NCI-H1694 (cell line): ENCODE measurements at regions not wholly inside any gene's neighbourhood (a gene's known extent, or its start where the extent isn't known, plus 50 kb on each side); places are given as distances from the start of the nearest gene placed in this dataset.
"Not testable (repeated sequence)": the region's sequence is repeated elsewhere in the genome, so short reads cannot be mapped to it uniquely, and the experiment has no call there.

ENCODE experiments used
- DNase-seq: peaks from one replicate; lab custom pipeline; 2025; lab: John Stamatoyannopoulos, UW

- DNase-seq = no peak
Observed at GRCh38 chr5:23235246-23235645, 272.2 kb upstream of the PRDM9 start.

DNA sequence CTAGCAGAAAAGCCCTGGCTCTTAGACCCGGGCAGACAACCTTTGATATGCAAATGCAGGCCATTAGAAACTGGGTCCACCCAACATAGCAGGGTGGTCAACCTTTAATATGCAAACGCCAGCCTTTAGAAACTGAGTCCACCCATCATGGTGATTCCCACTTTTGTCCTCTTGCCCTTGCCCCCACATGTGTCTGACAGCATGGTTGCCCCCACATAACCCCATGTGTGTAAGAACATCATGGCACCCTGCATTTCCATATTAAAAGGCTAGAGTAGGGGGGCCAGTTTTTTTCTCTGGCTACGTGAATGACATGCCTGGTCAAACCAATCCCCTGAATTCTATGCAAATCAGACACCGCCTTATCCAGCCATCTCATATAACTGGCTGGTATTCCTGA is 273.2 kb upstream of the PRDM9 start:
- no peak for DNase-seq

- DNase-seq = no peak
Observed at GRCh38 chr5:23223846-23224245, 283.6 kb upstream of the PRDM9 start.

DNA sequence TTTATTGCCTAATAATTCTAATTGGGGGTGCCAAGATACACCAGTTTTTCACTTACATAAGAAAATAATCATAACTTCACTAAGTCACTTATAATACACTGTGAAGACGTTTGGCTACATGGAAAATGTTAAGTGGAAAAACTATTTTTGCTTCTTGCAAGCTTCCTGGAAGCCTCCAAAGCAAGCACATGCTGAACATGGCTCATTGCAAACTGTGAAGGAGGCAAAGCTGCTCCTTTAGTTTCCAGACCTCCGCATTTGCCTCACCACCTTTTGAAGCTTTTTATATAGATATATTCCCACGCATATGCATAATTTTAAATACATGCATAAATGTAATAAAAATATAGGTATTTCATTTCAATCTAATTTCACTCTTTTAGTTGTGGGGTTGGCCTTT is 285.6 kb upstream of the PRDM9 start:
- DNase-seq = no peak

GRCh38 chr5:23217159-23217558 is 290.2 kb upstream of the PRDM9 start:
- no peak for DNase-seq

GRCh38 chr5:23216345-23216744 is 291.1 kb upstream of the PRDM9 start:
- DNase-seq = no peak

GRCh38 chr5:23208959-23209431 is 298.4 kb upstream of the PRDM9 start:
- DNase-seq = peak; percentile 88

DNA sequence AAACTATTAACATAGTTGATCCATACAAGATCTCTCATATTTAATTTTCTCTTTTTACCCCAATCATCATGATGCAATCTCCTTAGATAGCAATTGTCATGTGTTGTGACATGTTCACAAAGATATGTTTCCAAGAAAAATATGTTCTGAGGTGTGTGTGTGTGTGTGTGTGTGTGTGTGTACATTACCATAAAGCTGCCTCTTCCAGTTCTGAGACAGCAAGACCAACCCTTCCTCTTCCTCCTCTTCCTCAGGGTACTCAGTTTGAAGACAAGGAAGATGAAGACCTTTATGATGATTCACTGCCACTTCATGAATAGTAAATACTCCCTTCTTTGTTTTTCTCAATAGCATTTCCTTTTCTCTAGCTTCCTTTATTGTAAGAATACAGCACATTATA is 303.3 kb upstream of the PRDM9 start:
- no peak for DNase-seq

DNA sequence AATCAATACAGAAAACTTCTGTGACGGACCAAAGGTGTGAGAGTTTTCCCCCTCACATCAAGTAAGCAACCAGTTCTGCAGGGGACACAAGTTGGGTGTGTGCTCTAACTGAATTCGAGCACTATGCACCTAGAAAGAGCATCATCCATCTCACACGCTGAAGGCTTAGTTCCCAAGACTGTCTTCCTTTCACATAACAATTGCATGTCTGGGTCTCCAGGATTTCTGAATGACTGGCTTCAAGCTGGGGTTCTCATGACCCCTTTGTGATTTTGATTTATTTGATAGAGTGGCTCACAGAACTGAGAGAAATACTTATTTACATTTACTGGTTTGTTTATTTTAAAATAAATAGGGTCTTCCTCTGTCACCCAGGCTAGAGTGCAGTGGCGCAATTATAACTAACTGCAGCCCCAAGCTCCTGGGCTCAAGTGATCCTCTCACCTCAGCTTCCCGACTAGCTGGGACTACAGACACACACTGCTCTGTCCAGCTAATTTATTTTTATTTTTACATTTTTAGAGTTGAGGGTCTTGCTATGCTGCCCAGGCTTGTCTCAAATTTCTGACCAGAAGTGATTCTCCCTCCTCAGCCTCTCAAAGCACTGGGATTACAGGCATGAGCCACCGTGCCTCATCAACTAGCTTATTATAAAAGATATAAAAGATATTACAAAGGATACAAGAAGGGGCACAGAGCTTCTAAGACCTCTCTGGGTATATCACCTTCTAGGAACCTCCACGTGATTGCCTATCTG is 316.7 kb upstream of the CDH12 start:
- no peak for DNase-seq

GRCh38 chr5:23164971-23165370 is 311.8 kb upstream of the CDH12 start:
- no peak for DNase-seq

DNA sequence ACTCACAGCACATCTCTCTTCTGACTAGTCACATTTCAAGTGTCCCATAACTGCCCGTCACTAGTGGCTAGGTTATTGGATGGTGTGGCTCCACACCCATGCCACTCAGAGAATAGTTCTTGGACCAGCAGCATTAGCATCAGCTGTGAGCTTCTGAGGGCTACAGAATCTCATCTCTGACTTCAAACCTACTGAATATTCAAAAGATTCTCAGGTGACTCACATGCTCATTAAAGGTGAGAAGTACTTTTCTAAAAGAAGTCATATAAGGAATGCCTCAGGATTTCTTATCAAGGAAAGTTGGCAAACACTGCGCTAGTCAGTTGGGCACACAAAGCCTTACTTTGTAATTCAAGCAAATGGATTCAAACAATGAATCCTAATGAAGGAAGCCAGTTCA is 305.0 kb upstream of the CDH12 start:
- DNase-seq = no peak

- DNase-seq = no peak
Observed at GRCh38 chr5:23157716-23158115, 304.6 kb upstream of the CDH12 start.

DNA sequence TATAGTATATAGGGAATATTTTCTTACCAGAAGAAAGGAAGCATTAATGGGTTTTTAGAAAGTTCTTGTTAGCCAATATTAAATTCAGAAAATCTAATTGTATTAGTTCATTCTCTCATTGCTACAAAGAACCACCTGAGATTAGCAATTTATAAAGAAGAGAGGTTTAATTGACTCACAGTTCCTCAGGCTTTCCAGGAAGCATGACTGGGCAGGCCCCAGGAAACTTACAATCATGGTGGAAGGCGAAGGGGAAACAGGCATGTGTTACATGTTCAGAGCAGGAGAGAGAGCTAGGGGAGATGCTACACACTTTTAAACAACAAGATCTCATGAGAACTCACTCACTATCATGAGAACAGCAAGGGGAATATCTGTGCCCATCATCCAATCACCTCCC is 304.0 kb upstream of the CDH12 start:
- DNase-seq = no peak

DNA sequence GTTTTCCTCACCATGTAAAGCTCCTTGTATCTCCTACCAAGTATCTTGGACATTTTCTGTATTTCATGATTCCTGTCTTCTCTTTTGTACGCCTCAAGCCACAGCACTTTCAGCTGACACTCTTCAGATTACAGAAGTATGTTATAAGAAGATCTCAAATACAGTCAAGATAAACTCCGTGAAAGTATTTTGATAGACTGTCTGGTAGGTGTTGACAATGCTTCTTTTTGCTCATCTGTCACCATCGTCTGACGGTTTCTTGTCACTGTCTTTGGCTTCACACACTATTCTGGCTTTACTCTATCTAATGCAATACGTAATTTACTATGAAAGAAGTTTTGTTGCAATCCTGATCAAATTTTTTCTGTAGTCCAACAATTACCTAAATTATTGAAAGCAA is 294.5 kb upstream of the CDH12 start:
- no peak for DNase-seq

GRCh38 chr5:23146183-23146582 is 293.0 kb upstream of the CDH12 start:
- no peak for DNase-seq

GRCh38 chr5:23139338-23140171 is 286.4 kb upstream of the CDH12 start:
- DNase-seq = peak; percentile 68

GRCh38 chr5:23136958-23137357 is 283.8 kb upstream of the CDH12 start:
- DNase-seq = no peak

DNA sequence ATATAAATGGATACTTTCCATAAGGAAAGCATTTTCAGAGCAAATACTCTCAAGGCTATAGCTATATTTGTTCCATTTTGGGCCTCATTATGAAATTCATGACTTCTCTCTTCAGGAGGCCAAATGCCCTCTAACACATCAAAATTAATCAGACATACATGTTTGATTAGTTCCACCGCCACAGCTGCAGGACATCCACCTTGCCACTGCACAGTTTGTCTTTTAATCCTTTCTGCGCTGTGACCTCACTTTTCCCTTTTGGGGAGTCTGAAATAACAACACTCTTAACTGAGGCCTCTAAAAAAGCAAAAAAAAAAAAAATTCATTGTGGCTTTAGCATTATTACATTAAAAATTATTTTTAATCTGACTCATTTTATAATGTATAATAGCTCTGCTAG is 279.1 kb upstream of the CDH12 start:
- DNase-seq = no peak

- no peak for DNase-seq
Observed at GRCh38 chr5:23112237-23112636, 259.1 kb upstream of the CDH12 start.

DNA sequence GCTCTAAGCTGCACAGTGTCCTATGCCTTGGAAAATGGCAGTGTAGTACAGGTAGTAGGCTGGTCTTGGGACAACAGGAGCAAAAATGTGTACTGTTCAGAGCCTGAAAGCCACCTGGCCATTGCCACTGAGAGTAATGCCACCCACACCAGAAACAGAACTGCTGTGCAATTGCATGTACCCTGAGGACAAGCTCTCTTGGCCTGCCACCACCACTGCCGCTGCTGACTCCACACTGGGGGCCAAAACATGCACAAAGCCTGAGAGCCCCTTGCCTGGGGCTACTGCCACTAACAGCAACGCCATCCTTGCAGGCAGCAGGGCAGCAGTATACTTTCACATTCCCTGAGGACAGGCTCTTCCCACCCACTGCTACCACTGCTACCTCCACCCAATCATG is 251.9 kb upstream of the CDH12 start:
- DNase-seq = no peak

GRCh38 chr5:23103566-23103965 is 250.4 kb upstream of the CDH12 start:
- peak; percentile 77 for DNase-seq

GRCh38 chr5:23095418-23095817 is 242.3 kb upstream of the CDH12 start:
- DNase-seq = not testable (repeated sequence)

- peak; percentile 53 for DNase-seq
Observed at GRCh38 chr5:23089286-23089685, 236.1 kb upstream of the CDH12 start.
